ENCODE measurements at regions not wholly inside any gene's neighbourhood (a gene's known extent, or its start where the extent isn't known, plus 50 kb on each side); places are given as distances from the start of the nearest gene placed in this dataset.
"Not testable (repeated sequence)": the region's sequence is repeated elsewhere in the genome, so short reads cannot be mapped to it uniquely, and the experiment has no call there.

DNA sequence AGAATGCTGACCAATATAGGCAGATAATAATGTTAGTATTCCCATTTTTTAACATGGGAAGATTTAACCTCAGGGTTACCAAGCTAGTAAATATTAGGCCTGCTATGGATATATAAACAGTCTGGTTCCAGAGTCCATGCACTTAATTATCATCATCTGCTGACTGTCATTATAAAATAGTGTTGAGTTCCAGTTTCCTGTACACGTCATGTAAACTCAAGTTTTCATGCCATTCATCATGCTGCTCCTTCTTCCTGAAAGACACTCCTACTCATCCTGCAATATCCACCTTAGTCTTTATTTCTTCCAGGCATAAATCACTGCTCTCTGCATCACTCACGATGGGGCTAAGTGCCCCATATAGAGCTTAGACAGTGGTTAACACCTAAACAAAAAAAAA lies 420.8 kb upstream of the SPHKAP start:
- ChIA-PET POLR2A (no interaction called here), CTCF (no interaction called here)

GRCh38 chr2:228600265-228600664 lies 418.8 kb upstream of the SPHKAP start:
- POLR2A ChIA-PET: no interaction called here

GRCh38 chr2:228599781-228600180 lies 418.3 kb upstream of the SPHKAP start:
- ChIA-PET POLR2A (no interaction called here), CTCF (no interaction called here)

More at GRCh38 chr2:228600265-228600664, 418.8 kb upstream of the SPHKAP start:
- CTCF ChIA-PET: no interaction called here

DNA sequence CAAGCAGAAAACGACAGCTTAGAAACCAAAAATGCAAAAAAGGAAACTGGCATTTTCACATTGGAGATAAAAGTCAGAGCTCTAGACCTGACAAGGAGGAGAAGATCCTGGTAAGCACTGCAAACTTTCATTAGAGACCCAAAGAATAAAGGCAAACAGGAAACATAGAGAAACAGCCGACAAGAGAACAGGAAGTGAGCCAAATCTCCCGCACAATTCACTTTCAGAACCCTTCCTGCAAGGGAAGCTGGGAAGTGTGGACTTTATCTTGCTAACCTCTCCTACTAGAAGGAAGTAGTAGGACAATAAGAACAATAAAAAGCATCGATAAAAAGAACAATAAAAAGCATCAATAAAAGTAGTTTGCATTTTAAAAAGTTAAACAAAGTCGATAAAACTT lies 417.8 kb upstream of the SPHKAP start:
- ChIA-PET POLR2A (no interaction called here), CTCF (no interaction called here)

DNA sequence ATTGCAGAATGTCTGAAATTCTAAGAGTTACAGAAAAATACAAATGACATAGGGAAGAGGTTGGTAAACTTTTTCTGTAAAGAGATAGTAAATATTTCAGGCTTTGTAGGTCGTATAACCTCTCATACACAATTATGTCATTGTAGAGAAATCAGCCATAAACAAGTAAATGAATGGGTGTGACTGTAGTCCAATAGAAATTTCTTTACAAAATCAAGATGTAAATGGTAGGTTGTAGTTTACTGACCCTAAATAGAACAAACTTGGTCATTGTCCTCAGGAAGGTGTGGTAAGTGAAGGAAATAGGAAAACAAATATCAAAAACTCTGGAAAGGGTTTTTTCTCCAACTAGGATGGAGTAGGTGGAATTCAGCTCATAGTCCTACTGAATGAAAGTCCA lies 415.5 kb upstream of the SPHKAP start:
- CTCF ChIA-PET: no interaction called here

GRCh38 chr2:228594012-228594411 lies 412.5 kb upstream of the SPHKAP start:
- ChIA-PET POLR2A (no interaction called here), CTCF (no interaction called here)

More for the DNA sequence above, 415.5 kb upstream of the SPHKAP start:
- POLR2A ChIA-PET: no interaction called here

GRCh38 chr2:228592925-228593324 lies 411.4 kb upstream of the SPHKAP start:
- ChIA-PET CTCF (no interaction called here), POLR2A (no interaction called here)

GRCh38 chr2:228590681-228591080 lies 409.2 kb upstream of the SPHKAP start:
- ChIA-PET CTCF (no interaction called here), POLR2A (no interaction called here)

GRCh38 chr2:228589115-228589514 lies 407.6 kb upstream of the SPHKAP start:
- ChIA-PET CTCF (no interaction called here), POLR2A (no interaction called here)

DNA sequence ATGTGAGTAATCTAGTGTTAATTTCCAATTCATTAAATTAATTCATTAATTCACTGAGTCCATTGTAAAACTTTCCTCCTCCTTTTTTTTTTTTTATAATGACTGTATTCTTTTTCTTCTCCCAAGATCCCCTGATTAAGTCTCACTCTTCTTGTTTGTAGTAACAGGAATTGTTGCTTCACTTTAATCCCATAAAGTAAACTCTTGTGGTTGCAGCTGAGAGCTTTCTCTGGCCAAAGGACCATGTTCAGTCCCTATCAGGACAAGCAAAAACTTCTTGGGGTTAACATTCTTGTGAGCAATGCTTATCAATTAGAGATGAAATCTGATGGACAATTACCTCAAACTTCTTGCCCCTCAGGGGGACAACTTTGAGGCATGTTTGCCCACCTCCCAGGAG lies 400.2 kb upstream of the SPHKAP start:
- CTCF ChIA-PET: no interaction called here

DNA sequence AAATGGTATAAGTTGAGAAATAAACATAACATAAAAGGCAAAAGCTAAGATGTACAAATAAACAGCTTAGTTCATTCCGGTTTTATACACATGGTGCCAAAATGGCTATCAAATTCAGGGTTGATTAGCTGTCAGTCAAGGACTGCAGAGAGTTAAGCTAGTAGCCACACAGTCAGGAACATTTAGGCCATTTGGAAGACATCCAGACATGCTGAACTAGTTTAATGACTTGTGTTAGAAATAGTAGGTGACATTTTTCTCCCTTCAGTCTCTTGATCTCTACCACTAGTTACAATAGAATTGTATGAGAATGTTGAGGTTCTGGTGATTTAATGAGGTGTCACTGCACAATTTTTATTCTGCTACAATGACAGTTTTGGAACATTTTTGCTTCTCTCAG lies 394.4 kb upstream of the SPHKAP start:
- ChIA-PET POLR2A (no interaction called here), CTCF (no interaction called here)

More for the DNA sequence above, 400.2 kb upstream of the SPHKAP start:
- POLR2A ChIA-PET: no interaction called here

GRCh38 chr2:228568275-228568674 lies 386.8 kb upstream of the SPHKAP start:
- POLR2A ChIA-PET, CTCF ChIA-PET: not testable (repeated sequence)

DNA sequence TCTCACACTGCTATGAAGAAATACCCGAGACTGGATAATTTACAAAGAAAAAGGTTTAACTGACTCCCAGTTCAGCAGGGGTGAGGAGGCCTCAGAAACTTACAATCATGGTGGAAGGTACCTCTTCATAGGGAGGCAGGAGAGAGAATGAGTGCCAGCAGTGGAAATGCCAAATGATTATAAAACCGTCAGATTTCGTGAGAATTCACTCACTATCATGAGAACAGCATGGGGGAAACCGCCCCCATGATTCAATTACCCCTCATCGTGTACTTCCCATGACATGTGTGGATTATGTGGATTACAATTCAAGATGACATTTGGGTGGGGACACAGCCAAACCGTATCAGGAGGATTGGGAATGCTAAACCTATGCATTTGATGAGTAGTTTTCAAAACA lies 380.3 kb upstream of the SPHKAP start:
- ChIA-PET CTCF (interaction anchor here (0.6 kb wide), 1 partner anchor 87 kb away, joined by 3 read pairs; no protein-coding TSS in a partner anchor), POLR2A (no interaction called here)

DNA sequence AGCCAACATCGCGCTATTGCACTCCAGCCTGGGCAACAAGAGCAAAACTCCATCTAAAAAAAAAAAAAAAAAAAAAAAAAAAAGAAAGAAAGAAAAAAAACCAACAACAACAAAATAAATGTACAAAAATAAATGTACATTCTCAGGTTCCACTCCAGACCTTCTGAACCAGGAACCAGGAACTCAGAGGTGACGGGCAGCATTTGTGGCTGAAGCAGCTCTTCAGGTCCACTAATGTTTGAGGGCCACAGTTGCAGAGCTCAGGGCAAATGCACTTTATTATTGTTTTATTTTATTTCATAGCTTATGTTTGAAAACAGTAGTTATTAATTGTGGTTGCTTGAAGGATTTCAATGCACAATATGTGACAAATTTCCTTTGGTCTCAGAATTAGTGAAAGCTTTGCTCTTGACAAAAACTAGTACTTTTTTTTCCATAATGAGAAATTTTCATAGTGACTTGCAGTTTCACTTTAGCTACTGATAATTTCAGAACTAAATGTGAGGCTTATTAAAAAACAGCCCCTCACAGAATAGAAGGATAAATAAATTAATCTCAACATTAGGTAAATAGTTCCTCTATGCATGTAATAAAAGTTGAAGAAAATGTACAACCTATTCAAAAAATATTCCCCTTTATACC lies 378.4 kb upstream of the SPHKAP start:
- ChIA-PET CTCF (no interaction called here), POLR2A (no interaction called here)

DNA sequence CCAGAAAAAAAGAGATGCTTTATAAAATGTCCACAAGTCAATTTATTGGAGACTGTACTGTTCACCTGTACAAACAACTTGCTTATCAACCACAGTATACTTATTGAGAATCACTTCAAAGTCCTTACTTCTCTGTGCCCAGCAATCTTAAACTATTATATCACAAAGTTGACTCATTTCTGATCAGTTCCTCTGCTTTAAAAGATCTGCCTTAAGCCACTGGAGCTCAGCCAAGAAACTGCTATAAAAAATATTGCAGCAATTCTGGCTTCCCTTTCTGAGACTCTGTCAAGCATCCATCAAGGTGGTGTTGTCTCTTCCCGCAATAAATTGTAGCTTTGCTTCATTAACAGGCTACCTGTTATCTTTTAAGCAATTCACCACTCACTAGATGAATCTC lies 375.2 kb upstream of the SPHKAP start:
- ChIA-PET POLR2A (interaction anchor here (0.7 kb wide), 1 partner anchor 111 kb away, joined by 14 read pairs; no protein-coding TSS in a partner anchor), CTCF (no interaction called here)

GRCh38 chr2:228549441-228550007 lies 368.0 kb upstream of the SPHKAP start:
- ChIA-PET POLR2A (no interaction called here), CTCF (no interaction called here)

- POLR2A ChIA-PET: no interaction called here
- CTCF ChIA-PET: no interaction called here
Measured at GRCh38 chr2:228548230-228548629, 366.7 kb upstream of the SPHKAP start.

GRCh38 chr2:228545748-228546145 lies 364.3 kb upstream of the SPHKAP start:
- POLR2A ChIA-PET: no interaction called here
- CTCF ChIA-PET: no interaction called here

DNA sequence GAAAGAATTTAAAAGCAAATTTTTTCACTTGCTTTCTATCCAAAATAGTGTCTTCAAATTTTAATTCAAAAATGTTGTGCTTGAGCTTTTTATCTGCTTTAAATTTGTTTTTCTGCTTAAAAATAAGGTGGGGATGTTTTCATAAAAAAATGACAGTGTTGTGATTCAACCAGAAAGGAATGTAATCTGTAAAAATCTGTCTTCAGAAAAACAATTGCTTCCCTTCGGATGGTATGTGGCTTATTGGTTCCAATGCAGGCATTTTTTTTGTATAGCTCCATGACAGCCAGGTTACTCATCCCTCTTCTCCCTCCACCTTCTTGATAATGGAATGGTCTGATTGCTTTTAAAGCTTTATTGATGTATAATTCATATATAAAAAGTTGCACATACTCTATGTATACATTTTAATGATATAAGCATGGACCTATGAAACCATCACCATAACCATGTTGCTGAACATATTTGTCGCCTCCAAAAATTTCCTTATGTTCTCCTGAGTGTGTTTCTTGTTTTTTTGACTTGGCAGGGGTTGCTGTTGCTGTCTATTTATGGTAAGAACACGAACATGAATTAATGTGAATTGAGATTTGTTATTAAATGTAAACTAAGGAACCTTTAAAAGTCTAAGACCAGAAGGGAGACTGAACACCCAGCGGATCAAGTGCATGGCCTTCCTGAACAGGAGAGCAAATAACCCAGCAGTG lies 363.7 kb upstream of the SPHKAP start:
- ChIA-PET CTCF (no interaction called here), POLR2A (no interaction called here)

DNA sequence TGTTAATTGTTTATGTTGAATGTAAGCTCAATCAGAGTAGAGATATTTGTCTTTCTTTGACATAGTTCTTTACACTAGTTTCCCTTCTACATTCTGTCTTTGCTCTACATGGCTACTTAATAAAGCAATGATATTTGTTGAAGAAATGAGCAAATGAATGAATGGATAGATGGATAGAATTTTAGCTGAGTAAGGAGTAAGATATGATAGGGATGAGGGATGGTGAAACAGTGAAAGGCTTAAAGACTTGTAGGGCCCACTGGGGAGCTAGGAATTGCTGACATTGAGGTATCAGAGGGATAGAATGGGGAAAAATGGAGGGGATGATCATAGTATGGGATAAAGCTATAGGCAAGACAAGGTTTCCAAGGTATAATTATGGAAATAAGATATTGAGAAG lies 361.6 kb upstream of the SPHKAP start:
- CTCF ChIA-PET: no interaction called here
- POLR2A ChIA-PET: no interaction called here

DNA sequence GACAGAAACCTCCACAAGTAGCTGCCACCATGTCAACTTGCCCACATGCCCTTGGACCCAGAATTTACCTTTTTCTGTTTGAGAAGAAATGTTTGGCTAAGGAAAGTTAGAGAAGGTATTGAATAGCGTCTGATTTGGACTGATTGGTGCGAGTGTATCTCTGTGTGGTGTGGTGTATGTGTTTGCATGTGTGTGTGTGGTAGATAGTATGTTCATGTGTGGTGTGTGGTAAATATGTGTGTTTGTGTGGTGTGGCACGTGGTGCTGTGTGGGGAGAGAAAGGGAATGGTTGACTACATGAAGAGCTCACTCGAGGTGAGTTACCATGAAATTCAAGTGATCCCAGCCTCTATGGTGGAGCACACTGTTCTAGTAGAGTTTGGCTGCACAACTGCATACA lies 360.8 kb upstream of the SPHKAP start:
- ChIA-PET POLR2A (no interaction called here), CTCF (no interaction called here)

- CTCF ChIA-PET: no interaction called here
- POLR2A ChIA-PET: no interaction called here
Measured at GRCh38 chr2:228541789-228542188, 360.3 kb upstream of the SPHKAP start.
